Brain microvascular endothelial cell (primary cell): ENCODE measurements at regions not wholly inside any gene's neighbourhood (a gene's known extent, or its start where the extent isn't known, plus 50 kb on each side); places are given as distances from the start of the nearest gene placed in this dataset.

Source experiments
- DNase-seq: peaks from one replicate; pipeline ENCODE4 v3.0.0-alpha.2; 2020
- H3K27ac ChIP-seq: fragments of 250-450 bp; sonication (Bioruptor Pico); 2 replicates; pipeline ENCODE4 v1.5.1; 2020; ENCODE audit warnings: mild to moderate bottlenecking, moderate library complexity
- H3K27me3 ChIP-seq: fragments of 250-450 bp; sonication (Bioruptor Pico); replicated peaks from 2 replicates; pipeline ENCODE4 v1.5.1; 2020; ENCODE audit warnings: mild to moderate bottlenecking
- H3K36me3 ChIP-seq: fragments of 250-450 bp; sonication (Bioruptor Pico); replicated peaks from 2 replicates; pipeline ENCODE4 v1.5.1; 2020; ENCODE audit warnings: mild to moderate bottlenecking
- H3K4me3 ChIP-seq: 2 replicates; pipeline ENCODE4 v1.5.1; 2011; ENCODE audit warnings: low read depth, mild to moderate bottlenecking, control low read depth, low read length, moderate library complexity
- CTCF ChIP-seq: IDR thresholded peaks from 2 replicates; pipeline ENCODE4 v1.5.1; 2011; ENCODE audit warnings: low read depth, mild to moderate bottlenecking, moderate library complexity, low read length, control low read depth, inconsistent platforms; ENCODE audit errors: missing control alignments
- in situ Hi-C: cut with HindIII; loops from 2 replicates; pipeline ENCODE4 v1.10.0; 2017; ENCODE audit warnings: low sequenced_read_pairs, low pct_ligation_motif_present

- H3K4me3 ChIP-seq, result no peak overlapping the region
- DNase-seq, result no peak
- no peaks in the 10 kb centered on the region for H3K27me3 ChIP-seq
- H3K36me3 ChIP-seq, result no peaks in the 10 kb centered on the region
- H3K27ac ChIP-seq, result no peak overlapping the region
- in situ Hi-C loops, result no loop called here
- no peak for TF ChIP-seq CTCF
These were observed 105.4 kb upstream of the PIK3C3 start for GRCh38 chr18:41849632-41850031.

- H3K36me3 ChIP-seq, result no peaks in the 10 kb centered on the region
- in situ Hi-C loops, result no loop called here
- no peak for TF ChIP-seq CTCF
These were observed 109.5 kb upstream of the PIK3C3 start for GRCh38 chr18:41845563-41845962.

GRCh38 chr18:41842886-41843285, 112.1 kb upstream of the PIK3C3 start:
- TF ChIP-seq CTCF, result no peak
- Histone ChIP-seq H3K4me3 (no peak overlapping the region), H3K27me3 (no peaks in the 10 kb centered on the region), H3K36me3 (no peaks in the 10 kb centered on the region), H3K27ac (no peak overlapping the region)
- DNase-seq, result no peak
- in situ Hi-C loops, result no loop called here

More at GRCh38 chr18:41845563-41845962, 109.5 kb upstream of the PIK3C3 start:
- no peaks in the 10 kb centered on the region for H3K27me3 ChIP-seq
- H3K27ac ChIP-seq, result no peak overlapping the region
- no peak overlapping the region for H3K4me3 ChIP-seq
- DNase-seq, result no peak

- no peak for TF ChIP-seq CTCF
- no peaks in the 10 kb centered on the region for H3K36me3 ChIP-seq
- H3K27ac ChIP-seq, result no peak overlapping the region
- H3K27me3 ChIP-seq, result no peaks in the 10 kb centered on the region
- peak; percentile 71 for DNase-seq
- no peak overlapping the region for H3K4me3 ChIP-seq
- in situ Hi-C loops, result no loop called here
These were observed 125.2 kb upstream of the PIK3C3 start for GRCh38 chr18:41829647-41830516.

- H3K27ac ChIP-seq, result no peak overlapping the region
These were observed 126.9 kb upstream of the PIK3C3 start for GRCh38 chr18:41828137-41828536.

More at GRCh38 chr18:41828137-41828536, 126.9 kb upstream of the PIK3C3 start:
- Histone ChIP-seq H3K36me3 (no peaks in the 10 kb centered on the region), H3K4me3 (no peak overlapping the region), H3K27me3 (no peaks in the 10 kb centered on the region)
- in situ Hi-C loops, result no loop called here
- DNase-seq, result no peak
- no peak for TF ChIP-seq CTCF
